ENCODE measurements at regions not wholly inside any gene's neighbourhood (a gene's known extent, or its start where the extent isn't known, plus 50 kb on each side); places are given as distances from the start of the nearest gene placed in this dataset.

DNA sequence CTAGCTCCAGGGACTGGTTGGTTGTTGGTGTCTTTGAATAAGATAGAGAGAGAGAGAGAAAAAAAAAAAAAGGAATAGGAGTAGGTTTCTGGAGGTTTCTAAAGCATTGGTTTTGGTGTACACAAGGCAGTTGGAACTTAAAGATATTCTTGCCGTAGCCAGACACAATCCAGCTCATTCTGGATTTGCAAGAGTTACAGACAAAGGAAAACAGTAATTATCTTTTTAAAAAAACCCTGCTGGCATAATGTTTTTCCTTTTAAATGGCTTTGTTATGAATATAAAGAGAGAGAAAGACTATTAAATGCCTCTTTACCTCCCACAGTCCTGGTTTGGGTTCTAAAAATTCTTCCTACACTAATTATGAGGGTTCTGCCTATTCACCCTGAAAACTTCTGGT lies 120.4 kb upstream of the RAG2 start:
- CTCF ChIA-PET: interaction anchor here (1.1 to 1.6 kb wide), 2 partner anchors 16 to 29 kb away, joined by 4 to 5 read pairs; no protein-coding TSS in a partner anchor
- BruUV-seq (replicated peaks): no TSS peak
- RAD21 ChIA-PET (ENCODE audit: low non-redundant PET in 1 of 2, low total read pairs in 2 of 2, uncharacterized antibody in 2 of 2, unreplicated experiment in 2 of 2): no interaction called here
- Histone ChIP-seq H3K9me3 (ENCODE audit: control insufficient read depth in 1 of 2, insufficient read depth in 1 of 2, low read depth in 1 of 2, low read length in 2 of 2) (no peaks in the 10 kb centered on the region), H4K20me1 (ENCODE audit: insufficient read depth) (no peaks in the 10 kb centered on the region), H3K27me3 (ENCODE audit: insufficient read depth, low read length) (peaks cover 32% of the 10 kb centered on the region), H3K9me2 (ENCODE audit: insufficient read depth) (no peaks in the 10 kb centered on the region), H3K4me2 (ENCODE audit: low read length) (no peak overlapping the region), H3K9ac (ENCODE audit: low read length) (no peak overlapping the region), H3K4me3 (replicated peaks in 1 of 2; ENCODE audit: low read depth in 1 of 2, low read length in 2 of 2) (no peak overlapping the region), H3K79me2 (ENCODE audit: insufficient read depth, low read length) (no peaks in the 10 kb centered on the region), H3K4me1 (ENCODE audit: control insufficient read depth in 1 of 2, insufficient read depth in 2 of 2, low read length in 2 of 2) (no peaks in the 10 kb centered on the region), H3K36me3 (ENCODE audit: control insufficient read depth in 1 of 2, insufficient read depth in 2 of 2, low read length in 2 of 2) (no peaks in the 10 kb centered on the region), H3K27ac (ENCODE audit: low read depth, low read length) (no peak overlapping the region), H2AFZ (ENCODE audit: low read depth, low read length, poor library complexity, severe bottlenecking) (no peak overlapping the region)
- DNase-seq (ENCODE audit: low read depth, low spot score): no peak
- ATAC-seq: no peak
- POLR2A ChIA-PET: no interaction called here
- intact Hi-C loops (cut with micrococcal nuclease): no loop called here
- TF ChIP-seq EGR1 (IDR thresholded peaks at IDR 0.05; ENCODE audit: low read depth) (no peak), EZH2 (IDR thresholded peaks at IDR 0.05) (no peak), CEBPB (IDR thresholded peaks at IDR 0.05; ENCODE audit: low read depth) (no peak), YY1 (IDR thresholded peaks at IDR 0.05; ENCODE audit: extremely low read depth, insufficient replicate concordance, low read depth, low read length) (no peak), TCF7L2 (IDR thresholded peaks at IDR 0.05; ENCODE audit: borderline replicate concordance, extremely low read depth, insufficient read depth, insufficient read length) (no peak), EZH2phosphoT487 (IDR thresholded peaks at IDR 0.05; ENCODE audit: borderline replicate concordance) (no peak), CBX3 (IDR thresholded peaks at IDR 0.05; ENCODE audit: low read depth) (no peak), ELF1 (IDR thresholded peaks at IDR 0.05; ENCODE audit: borderline replicate concordance, low read depth) (no peak), SP1 (IDR thresholded peaks at IDR 0.05; ENCODE audit: low read depth) (no peak), SIN3A (IDR thresholded peaks at IDR 0.05; ENCODE audit: low read depth) (no peak), SRF (IDR thresholded peaks at IDR 0.05; ENCODE audit: low read depth) (no peak), ZFX (IDR thresholded peaks at IDR 0.05) (no peak), POLR2A (IDR thresholded peaks at IDR 0.05; ENCODE audit: borderline replicate concordance, extremely low read depth, insufficient read depth, insufficient read length) (no peak)
- TF ChIP-seq, protein P1, sequence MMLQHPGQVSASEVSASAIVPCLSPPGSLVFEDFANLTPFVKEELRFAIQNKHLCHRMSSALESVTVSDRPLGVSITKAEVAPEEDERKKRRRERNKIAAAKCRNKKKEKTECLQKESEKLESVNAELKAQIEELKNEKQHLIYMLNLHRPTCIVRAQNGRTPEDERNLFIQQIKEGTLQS (IDR thresholded peaks at IDR 0.05): no peak
- TF ChIP-seq, protein P2, sequence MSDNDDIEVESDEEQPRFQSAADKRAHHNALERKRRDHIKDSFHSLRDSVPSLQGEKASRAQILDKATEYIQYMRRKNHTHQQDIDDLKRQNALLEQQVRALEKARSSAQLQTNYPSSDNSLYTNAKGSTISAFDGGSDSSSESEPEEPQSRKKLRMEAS (IDR thresholded peaks at IDR 0.05): no peak
- TF ChIP-seq, protein P3, sequence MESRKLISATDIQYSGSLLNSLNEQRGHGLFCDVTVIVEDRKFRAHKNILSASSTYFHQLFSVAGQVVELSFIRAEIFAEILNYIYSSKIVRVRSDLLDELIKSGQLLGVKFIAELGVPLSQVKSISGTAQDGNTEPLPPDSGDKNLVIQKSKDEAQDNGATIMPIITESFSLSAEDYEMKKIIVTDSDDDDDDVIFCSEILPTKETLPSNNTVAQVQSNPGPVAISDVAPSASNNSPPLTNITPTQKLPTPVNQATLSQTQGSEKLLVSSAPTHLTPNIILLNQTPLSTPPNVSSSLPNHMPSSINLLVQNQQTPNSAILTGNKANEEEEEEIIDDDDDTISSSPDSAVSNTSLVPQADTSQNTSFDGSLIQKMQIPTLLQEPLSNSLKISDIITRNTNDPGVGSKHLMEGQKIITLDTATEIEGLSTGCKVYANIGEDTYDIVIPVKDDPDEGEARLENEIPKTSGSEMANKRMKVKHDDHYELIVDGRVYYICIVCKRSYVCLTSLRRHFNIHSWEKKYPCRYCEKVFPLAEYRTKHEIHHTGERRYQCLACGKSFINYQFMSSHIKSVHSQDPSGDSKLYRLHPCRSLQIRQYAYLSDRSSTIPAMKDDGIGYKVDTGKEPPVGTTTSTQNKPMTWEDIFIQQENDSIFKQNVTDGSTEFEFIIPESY (IDR thresholded peaks at IDR 0.05; ENCODE audit: extremely low read depth, insufficient replicate concordance, low read length): no peak
- TF ChIP-seq, protein P4, sequence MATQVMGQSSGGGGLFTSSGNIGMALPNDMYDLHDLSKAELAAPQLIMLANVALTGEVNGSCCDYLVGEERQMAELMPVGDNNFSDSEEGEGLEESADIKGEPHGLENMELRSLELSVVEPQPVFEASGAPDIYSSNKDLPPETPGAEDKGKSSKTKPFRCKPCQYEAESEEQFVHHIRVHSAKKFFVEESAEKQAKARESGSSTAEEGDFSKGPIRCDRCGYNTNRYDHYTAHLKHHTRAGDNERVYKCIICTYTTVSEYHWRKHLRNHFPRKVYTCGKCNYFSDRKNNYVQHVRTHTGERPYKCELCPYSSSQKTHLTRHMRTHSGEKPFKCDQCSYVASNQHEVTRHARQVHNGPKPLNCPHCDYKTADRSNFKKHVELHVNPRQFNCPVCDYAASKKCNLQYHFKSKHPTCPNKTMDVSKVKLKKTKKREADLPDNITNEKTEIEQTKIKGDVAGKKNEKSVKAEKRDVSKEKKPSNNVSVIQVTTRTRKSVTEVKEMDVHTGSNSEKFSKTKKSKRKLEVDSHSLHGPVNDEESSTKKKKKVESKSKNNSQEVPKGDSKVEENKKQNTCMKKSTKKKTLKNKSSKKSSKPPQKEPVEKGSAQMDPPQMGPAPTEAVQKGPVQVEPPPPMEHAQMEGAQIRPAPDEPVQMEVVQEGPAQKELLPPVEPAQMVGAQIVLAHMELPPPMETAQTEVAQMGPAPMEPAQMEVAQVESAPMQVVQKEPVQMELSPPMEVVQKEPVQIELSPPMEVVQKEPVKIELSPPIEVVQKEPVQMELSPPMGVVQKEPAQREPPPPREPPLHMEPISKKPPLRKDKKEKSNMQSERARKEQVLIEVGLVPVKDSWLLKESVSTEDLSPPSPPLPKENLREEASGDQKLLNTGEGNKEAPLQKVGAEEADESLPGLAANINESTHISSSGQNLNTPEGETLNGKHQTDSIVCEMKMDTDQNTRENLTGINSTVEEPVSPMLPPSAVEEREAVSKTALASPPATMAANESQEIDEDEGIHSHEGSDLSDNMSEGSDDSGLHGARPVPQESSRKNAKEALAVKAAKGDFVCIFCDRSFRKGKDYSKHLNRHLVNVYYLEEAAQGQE (IDR thresholded peaks at IDR 0.05; ENCODE audit: low read depth): no peak
- TF ChIP-seq, protein P5, sequence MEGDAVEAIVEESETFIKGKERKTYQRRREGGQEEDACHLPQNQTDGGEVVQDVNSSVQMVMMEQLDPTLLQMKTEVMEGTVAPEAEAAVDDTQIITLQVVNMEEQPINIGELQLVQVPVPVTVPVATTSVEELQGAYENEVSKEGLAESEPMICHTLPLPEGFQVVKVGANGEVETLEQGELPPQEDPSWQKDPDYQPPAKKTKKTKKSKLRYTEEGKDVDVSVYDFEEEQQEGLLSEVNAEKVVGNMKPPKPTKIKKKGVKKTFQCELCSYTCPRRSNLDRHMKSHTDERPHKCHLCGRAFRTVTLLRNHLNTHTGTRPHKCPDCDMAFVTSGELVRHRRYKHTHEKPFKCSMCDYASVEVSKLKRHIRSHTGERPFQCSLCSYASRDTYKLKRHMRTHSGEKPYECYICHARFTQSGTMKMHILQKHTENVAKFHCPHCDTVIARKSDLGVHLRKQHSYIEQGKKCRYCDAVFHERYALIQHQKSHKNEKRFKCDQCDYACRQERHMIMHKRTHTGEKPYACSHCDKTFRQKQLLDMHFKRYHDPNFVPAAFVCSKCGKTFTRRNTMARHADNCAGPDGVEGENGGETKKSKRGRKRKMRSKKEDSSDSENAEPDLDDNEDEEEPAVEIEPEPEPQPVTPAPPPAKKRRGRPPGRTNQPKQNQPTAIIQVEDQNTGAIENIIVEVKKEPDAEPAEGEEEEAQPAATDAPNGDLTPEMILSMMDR (IDR thresholded peaks at IDR 0.05 in 2 of 3, conservative IDR thresholded peaks at IDR 0.05 in 1 of 3; ENCODE audit: borderline replicate concordance in 1 of 3, insufficient read depth in 1 of 3, low read depth in 2 of 3, low read length in 2 of 3): no peak
